ENCODE measurements at regions not wholly inside any gene's neighbourhood (a gene's known extent, or its start where the extent isn't known, plus 50 kb on each side); places are given as distances from the start of the nearest gene placed in this dataset.
"Not testable (repeated sequence)": the region's sequence is repeated elsewhere in the genome, so short reads cannot be mapped to it uniquely, and the experiment has no call there.

DNA sequence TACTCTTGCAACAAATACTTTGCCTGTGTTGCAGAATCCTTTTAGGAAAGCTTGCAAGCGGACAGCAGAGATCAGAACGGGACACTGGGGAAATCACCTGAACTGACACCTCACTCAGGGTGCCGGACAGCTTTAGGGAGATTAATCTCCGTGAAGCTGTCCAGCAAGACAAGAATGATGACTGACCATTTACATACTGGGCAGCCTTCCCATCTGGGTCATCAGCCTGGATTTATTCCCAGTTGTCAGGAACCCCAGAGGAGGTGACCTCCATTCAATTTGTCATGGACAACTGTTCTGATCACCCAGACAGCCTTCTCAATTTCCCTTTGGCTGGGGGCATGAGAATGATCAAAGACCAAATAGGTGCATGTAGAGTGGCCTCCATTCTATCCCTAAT, 93.0 kb upstream of the EGFL6 start:
- DNase-seq (ENCODE audit: low spot score), result no peak

DNA sequence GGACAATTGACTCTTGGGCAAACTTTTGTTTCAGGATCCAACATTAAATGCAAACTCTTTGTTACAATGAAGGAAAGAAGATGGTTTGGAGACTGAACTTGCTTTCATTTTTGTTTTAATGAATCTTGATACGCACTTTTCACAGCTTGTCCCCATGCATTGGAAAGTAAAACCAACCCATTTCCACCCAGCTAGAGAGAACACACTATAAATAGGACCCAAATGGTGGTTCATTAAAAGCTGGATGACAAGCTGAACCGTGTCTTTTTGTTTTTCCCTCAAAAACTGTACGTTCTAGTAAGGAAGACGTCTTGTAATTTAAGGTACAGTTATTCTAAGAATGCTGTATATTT, 95.3 kb upstream of the EGFL6 start:
- peak; percentile 26 for DNase-seq (ENCODE audit: low spot score)

DNA sequence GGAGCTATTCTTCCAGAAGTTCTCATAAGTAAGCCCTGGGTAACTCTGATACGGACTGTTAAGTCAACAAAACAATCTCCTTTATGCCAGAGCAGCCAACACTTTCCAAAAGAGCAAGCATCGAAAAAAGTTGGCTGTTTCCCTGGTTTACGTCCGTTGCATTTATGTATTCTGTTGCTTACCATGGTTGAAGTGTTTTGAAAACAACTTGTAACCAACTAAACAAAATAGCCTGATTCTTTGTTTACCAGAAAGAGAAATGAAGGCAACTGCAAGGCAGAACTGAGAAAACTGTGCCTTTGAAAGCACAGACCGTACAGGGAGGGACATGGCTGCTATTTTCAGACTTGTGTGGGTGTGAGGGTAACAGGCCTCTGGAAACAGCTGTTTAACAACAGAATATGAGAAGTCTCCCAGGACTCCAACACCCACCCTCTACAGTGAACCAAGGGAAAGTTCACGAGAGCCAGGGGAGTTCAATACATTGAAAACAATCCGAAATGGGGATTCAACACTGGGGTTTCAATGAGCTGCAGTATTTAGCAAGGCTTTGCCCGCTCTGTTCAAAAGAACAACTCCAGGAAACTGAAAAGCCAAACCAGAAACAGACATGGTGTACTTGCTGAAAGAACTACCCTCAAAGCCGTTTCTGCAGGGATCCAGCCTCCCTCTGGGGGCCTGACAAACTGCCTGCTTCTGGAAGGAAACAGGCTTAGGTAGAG, 95.8 kb upstream of the EGFL6 start:
- DNase-seq (ENCODE audit: low spot score), result peak; percentile 18

DNA sequence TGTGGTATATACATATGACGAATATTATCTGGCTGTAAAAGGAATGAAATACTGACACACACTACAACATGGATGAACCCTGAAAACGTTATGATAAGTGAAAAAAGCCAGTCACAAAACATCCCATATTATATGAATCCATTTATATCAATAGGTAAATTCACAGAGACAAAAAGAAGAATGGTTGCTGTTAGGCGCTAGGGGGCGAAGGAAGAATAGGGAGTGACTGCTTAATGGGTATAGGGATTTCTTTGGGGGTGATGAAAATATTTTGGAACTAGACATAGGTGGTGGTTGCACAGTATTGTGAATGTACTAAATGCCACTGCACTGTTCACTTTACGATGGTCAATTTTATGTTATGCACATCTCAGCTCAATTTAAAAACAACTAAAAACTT, 96.4 kb upstream of the EGFL6 start:
- DNase-seq (ENCODE audit: low spot score), result no peak

DNA sequence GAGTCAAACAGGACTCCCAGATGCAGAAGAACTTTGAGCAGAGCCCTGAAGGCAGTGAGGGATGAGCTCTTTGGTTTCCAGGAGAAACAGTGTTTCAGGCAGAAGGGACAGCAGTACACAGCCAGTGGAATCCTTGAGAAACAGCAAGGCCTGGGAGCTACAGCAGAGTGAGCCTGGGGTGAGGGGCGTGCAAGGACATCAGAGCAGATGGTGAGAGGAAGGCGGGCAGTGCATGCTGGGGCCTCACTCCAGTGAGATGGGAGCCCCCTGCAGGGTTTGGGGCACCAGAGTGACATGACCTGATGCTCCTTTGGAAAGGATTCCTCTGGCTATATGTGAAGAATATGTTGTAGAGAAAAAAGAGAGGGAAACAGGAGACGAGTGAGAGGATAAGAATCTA, 98.1 kb upstream of the EGFL6 start:
- no peak for DNase-seq (ENCODE audit: low spot score)

DNA sequence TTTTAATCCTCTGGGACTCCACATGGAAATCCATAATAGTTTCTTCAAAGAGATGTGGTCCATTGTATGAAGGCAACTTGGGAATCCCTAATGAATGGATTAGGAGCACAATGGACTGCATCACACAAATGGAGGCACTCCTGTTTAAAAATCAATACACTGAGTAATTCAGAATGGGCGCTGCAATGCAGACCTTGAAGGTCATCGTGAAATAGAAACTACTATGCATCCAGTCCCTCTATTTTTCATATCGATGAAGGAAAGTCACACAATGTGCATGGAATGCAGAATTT, 98.8 kb upstream of the EGFL6 start:
- no peak for DNase-seq (ENCODE audit: low spot score)

DNA sequence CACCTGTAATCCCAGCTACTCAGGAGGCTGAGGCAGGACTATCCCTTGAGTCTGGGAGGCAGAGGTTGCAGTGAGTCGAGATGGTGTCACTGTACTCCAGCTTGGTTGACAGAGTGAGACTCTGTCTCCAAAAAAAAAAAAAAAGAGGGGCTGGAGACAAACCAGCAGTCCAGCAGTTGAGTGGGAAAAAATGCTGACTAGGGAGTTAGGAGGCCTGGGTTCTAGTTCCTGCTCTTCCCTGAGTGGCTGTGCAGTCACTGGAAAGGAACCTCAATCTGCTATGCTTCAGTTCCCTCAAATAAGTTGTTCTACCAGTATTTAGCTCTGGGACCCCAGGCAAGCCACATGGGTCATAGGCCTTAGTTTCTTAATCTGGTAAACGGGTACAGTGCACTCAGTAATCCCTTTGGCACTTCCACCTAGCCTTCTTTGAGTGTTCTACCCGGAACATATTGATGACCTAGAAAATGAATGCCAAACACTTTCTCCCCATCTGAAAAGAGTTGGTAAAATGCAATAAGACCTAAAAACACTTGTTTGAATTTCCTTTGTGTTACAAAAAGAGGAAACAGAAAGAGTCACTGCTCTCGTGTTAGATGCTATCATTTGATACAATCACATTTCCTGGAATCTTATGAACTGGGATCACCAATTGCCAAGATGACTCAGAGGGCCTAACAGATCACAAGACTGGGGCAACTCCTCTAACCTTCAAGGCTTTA, 99.3 kb upstream of the EGFL6 start:
- DNase-seq (ENCODE audit: low spot score), result no peak

DNA sequence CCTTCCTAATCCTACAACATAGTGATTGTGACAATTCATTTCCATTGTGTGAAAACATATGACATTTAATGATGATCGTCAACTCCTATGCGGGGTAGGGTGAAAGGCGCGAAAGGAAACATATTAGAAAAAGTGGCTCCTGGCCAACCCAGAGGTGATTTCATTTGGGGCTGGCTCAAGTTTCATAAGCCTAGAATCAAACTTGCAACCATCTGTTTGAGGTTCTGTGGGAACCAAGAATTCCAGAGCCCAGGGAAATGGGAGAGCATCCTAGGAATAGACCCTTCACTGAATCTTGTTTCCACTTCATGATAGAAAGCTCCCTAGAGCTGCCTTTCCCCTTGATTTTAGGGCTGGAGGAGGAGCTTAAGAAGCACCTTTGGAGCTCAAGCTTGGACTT, 101.3 kb upstream of the EGFL6 start:
- no peak for DNase-seq (ENCODE audit: low spot score)

DNA sequence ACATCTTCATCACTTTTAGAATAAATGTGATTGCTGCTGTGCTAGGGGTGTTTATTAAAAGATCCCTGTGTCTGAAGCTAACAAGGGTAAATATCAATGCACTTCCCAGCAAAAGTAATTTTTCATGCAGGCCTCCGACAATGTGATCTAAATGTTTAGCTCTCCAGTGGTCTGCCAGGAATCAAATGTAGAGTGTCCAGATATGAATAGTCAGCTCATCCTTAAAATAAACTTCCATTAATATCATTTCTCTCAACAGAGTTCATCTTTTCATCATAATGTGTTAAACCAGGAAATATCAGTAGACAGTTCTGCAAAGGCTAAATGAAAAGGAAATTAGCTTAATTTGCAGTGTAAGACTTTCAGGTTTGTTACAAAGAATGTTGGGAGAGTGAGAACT, 102.2 kb upstream of the EGFL6 start:
- DNase-seq (ENCODE audit: low spot score), result no peak

DNA sequence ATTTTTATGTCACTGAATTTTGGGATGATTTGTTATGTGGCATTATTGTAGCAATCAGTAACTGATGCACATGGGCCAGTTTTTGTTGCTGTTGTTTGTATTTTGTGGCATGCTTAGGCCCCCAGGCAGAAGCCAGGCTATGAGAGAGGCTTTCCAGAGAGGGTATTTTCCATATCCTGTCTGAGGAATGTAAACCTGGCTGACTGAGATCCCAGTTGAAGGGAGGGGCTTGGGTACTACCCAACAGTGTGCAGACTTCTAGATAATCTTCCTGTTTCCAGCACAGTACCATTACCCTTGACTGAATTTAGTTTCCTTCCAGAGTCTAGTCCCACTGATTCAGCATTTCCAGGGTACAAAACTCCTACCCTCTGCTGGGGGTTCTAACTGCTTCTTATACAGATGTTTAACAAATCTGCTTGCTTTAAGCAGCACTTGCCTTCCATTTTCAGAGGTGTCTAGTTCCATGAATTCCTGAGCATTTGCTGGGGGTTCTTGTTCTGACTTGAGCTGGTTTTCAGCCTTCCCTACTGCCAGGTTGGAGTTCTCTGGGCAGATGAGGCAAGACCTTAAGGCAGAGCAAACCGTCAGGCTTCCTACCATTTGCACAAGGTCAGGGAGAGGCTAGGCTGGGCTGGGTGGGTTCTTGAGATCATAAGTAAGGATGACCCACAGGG, 104.7 kb upstream of the EGFL6 start:
- DNase-seq (ENCODE audit: low spot score), result no peak

DNA sequence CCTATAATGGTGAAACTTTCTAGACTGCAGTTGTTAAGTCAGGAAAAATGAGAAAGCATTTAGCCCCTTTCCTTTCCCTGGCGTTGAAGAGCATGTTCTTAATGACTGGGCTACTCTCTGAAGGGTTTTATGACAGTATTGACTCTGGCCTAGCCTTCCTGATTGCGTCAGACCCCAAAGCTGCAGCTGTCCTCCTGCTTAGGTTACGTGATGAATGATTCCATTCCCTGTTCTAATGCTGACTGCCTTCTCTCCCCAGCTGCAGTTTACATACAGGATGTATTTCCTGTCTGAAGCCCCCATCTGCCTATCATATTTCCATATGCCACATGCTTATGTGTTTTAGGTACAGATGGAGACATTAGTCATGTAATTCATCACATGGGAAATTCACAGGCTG, 105.8 kb upstream of the EGFL6 start:
- DNase-seq (ENCODE audit: low spot score), result no peak

DNA sequence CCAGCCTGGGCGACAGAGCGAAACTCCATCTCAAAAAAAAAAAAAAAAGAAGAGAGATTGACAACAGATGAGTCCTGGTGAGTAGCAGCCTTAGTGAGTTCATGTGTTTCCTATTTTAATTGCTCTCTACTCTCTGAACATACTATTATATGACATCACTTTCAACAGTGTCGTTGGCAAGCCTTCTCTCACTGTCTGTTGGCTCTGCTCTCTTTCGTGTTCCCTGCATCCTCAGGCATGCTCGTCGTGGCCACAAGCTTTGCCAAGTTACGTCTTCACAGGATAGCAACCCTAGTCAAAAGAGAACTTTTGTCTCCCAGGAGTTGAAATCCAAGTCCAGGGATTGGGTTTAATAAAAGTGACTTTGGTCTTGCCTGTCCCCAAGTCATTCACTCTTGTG, 117.1 kb upstream of the EGFL6 start:
- no peak for DNase-seq (ENCODE audit: low spot score)

DNA sequence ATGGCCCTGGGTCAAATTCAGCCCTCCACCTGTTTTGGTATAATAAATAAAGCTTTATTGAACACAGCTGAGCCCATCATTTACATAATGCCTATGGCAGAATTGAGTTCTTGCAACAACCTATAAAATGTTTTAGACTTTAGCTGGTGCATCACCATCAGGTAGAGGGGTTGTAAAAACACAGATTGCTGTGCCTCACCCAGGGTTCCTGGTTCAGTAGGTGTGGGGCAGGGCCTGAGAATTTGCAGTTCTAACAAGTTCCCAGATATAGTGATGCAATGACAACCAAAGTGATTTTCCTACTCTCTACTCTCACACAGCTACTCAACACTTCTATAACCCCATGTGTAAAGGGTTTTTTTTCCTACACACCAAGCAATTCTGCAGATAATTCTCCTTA, 120.0 kb upstream of the EGFL6 start:
- no peak for DNase-seq (ENCODE audit: low spot score)

DNA sequence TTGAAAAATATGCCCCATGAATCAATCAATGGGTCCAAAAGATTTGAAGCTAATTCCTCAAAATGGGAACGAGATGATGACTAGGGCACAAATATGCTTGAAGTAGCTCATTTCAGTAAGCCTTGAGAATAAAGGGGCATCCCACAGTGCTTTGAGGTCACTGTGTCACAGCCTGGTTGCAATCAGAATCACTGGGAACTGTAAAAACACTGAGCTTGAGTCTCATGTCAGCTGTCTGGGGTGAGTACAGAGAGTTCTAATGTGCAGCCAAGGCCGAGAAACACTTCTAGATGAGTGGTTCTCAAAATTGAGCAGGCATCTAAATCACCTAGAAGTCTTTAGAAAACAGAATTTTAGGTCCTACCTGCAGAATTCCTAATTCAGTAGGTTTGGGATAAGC, 120.5 kb upstream of the EGFL6 start:
- DNase-seq (ENCODE audit: low spot score), result no peak

DNA sequence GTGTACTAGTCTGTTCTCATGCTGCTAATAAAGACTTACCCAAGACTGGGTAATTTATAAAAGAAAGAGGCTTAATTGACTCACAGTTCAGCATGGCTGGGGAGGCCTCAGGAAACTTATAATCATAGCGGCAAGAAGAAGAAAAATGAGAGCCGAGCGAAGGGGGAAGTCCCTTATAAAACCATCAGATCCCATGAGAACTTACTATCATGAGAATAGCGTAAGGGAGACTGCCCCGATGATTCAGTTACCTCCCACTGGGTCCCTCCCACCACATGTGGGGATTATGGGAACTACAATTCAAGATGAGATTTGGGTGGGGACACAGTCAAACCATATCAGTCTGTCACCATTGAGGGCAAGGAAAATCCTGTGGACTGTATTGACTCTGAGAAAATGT, 121.8 kb upstream of the ATXN3L start:
- not testable (repeated sequence) for DNase-seq (ENCODE audit: low spot score)

DNA sequence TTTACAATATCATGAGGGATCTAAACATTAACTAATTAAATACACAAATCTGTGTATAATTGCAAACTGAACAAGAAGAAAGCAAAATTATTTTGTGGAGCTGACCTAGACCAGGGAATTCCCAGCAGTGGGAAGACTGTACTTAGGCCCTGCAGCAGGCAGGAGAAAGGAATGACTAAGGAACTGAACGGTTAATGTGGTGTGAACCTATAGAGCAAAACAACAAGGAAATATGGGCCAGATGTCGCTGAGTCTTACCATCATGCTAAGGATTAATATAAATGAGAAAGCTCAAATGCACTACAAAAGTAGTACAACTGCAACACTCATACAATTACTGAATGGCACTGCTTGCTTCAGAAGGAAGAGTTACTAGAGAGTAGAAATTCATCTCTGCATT, 120.3 kb upstream of the ATXN3L start:
- no peak for DNase-seq (ENCODE audit: low spot score)

DNA sequence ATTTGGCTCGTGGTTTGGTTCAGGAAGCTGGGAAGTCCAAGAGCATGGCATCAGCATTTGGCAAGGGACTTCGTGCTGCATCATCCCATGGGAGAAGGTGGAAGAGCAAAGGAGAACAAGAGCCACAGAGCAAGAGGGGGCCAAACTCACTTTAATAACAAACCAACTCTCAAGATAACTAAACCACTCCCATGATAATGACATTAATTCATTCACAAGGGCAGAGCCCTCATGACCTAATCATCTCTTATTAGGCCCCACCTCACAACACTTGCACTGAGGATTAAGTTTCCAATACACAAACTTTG, 113.4 kb upstream of the ATXN3L start:
- DNase-seq (ENCODE audit: low spot score), result no peak

DNA sequence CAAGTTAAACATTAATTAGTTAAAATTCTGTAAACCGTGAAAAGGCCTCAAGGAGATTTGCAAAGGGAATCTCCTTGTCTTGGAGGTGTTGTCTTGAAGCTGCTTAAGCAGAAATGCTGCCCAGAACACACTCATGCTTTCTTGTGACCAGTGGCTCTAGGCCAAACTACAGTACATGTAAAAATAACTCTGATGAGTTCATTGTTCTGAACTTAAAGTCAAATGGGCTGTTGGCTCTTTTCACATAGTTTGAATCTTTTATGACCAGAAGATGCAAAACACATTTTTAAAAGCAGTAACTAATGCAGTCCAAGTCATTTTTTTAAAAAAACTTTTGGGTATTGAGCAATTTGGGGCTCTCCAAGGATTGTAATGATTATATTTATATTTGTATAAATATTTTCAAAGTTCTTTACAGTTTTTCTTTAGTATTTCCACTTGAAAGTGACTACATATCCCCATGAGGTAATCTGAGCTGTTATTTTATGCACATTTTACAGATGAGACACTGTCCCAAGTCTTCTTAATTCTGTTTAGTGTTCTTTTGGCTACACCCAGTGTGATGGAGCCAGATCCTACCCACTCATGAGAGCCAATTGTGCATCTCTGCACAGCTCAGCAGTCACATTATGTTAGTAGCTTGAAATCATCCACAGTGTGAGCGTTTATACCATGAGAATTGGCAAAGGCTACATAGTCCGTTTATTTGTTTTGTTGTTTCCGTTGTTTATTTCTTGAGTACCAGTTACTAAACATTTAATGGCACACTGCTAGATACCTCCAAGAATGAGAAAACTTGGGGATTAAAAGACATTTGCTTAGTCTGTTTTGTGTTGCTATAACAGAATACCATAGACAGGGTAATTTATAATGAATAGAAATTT, 112.8 kb upstream of the ATXN3L start:
- DNase-seq (ENCODE audit: low spot score), result no peak

DNA sequence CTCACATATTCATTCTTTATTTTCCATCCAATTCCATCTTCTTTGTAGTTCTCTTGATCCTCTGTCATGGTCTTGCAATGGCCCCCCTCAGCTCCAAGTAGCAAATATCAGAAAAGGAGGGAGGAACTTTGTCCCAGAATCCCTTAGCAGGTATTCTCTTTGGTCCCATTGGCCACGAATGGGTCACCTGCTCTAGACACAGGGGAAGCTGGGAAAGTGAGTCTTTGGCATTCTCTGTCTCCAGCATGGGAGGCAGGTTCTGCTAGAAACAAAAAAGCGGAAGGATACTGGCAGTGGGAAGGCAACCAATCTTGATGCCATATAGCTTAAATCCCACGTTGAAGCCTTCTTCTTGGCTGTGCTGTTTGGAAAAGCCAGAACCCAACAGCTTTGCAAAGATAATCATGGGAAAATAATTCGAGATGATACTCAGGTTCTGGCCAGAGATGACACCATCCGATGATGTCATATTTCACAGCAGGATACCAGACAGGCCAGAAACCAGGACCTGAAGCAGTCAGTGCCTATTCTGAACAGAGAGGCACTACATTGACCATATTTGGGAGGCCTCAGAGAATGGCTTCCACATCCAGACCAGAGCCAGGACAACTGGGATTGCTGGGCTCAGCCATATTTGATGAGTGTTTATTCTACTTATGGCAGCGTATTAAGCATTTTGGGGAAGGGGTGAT, 110.4 kb upstream of the ATXN3L start:
- DNase-seq (ENCODE audit: low spot score), result no peak

DNA sequence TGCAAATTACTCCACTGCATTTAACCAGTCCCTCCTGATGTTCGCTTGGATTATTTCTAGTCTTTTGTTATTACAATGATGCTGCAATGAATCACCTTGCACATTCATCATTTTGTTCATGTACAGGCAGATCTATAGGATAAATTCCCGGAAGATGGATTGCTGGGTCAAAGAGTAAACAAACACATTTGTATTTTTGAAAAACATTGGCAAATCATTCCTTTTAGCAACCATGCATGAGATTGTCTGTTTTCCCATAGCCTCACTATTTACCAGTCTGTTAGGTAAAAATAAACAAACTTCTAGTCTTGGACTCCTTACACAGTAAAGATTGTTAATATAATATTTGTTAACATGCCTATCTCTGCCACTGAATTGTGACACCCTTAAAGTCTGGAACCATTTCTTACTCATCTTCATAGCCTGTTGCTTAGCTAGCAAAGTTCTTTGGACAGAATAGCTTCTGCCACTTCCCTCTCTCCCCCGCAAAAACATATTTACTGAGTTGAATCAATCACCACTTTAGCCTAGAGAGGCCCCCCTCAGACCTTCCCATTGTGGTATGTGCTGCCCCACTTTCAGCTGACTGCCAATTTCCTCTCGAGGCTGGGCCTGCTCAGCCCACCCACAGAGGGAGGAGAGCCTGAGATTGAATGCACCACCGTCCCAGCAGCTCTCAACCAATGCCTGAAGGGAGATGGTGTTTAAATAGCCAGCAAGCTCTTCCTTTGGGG, 108.4 kb upstream of the ATXN3L start:
- DNase-seq (ENCODE audit: low spot score), result no peak

DNA sequence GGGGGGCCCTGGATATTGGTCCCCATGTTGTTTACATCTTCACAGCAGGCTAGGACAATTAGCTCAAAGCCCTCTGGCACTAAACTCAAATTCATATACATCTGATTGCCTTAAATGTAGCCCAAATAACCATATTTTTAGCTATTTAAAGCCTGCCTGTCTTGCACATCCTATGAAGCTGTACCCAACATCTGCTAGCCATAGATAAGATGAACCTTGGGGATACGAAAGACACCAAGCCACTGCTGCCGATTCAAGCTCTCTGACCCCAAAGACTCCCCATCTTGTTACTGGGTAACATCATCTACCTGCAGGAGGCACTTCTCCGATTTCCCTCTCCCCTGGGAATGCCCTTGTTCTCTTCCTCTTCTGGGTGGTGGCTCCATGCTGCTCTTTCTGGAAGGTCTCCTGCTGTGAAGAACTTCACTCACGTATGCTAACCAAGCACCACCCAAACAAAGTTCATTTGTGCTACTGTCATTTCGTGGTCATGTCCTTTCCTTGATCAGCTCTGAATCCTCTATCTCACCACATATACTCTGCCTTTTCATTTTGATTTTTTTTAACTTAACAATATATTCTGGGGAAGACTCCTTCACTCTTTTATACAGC, 107.7 kb upstream of the ATXN3L start:
- DNase-seq (ENCODE audit: low spot score), result no peak

Measured in CD4-positive, alpha-beta T cell treated with Interleukin-2 at 100 ng/mL for 4 hours (primary cell).